ENCODE measurements at regions not wholly inside any gene's neighbourhood (a gene's known extent, or its start where the extent isn't known, plus 50 kb on each side); places are given as distances from the start of the nearest gene placed in this dataset.

GRCh38 chr11:81331088-81331487 lies 1402.6 kb downstream of the FAM181B start:
- Mint-ChIP-seq H3K9me3 (ENCODE audit: unreplicated experiment) (no peaks in the 10 kb centered on the region), H3K36me3 (ENCODE audit: insufficient read depth, unreplicated experiment) (no peaks in the 10 kb centered on the region), H3K27ac (ENCODE audit: low read depth, unreplicated experiment) (no peak overlapping the region), H3K27me3 (ENCODE audit: insufficient read depth, unreplicated experiment) (peaks cover 62% of the 10 kb centered on the region), H3K4me1 (ENCODE audit: insufficient read depth, unreplicated experiment) (no peaks in the 10 kb centered on the region), H3K4me3 (ENCODE audit: unreplicated experiment) (no peak overlapping the region)
- ChIA-PET CTCF (interaction anchor here (1.3 kb wide), 1 partner anchor 15 kb away, joined by 3 read pairs; no protein-coding TSS in a partner anchor), POLR2A (no interaction called here)
- BruUV-seq (replicated peaks): no TSS peak
- TF ChIP-seq CTCF (IDR thresholded peaks at IDR 0.05; ENCODE audit: unreplicated experiment): no peak
- intact Hi-C loops (cut with micrococcal nuclease): no loop called here
- no peak for DNase-seq (ENCODE audit: unreplicated experiment)

GRCh38 chr11:81303038-81303664 lies 1430.5 kb downstream of the FAM181B start:
- Mint-ChIP-seq H3K9me3 (ENCODE audit: unreplicated experiment) (no peaks in the 10 kb centered on the region), H3K27me3 (ENCODE audit: insufficient read depth, unreplicated experiment) (peaks cover 51% of the 10 kb centered on the region), H3K4me1 (ENCODE audit: insufficient read depth, unreplicated experiment) (no peaks in the 10 kb centered on the region), H3K27ac (ENCODE audit: low read depth, unreplicated experiment) (no peak overlapping the region), H3K36me3 (ENCODE audit: insufficient read depth, unreplicated experiment) (no peaks in the 10 kb centered on the region), H3K4me3 (ENCODE audit: unreplicated experiment) (no peak overlapping the region)
- CTCF ChIA-PET: interaction anchor here (0.7 to 1.3 kb wide), 2 partner anchors 13 to 107 kb away, joined by 3 read pairs; no protein-coding TSS in a partner anchor
- intact Hi-C loops (cut with micrococcal nuclease): no loop called here
- TF ChIP-seq CTCF (IDR thresholded peaks at IDR 0.05; ENCODE audit: unreplicated experiment): no peak
- no TSS peak for BruUV-seq (replicated peaks)
- POLR2A ChIA-PET: no interaction called here
- DNase-seq (ENCODE audit: unreplicated experiment): no peak

DNA sequence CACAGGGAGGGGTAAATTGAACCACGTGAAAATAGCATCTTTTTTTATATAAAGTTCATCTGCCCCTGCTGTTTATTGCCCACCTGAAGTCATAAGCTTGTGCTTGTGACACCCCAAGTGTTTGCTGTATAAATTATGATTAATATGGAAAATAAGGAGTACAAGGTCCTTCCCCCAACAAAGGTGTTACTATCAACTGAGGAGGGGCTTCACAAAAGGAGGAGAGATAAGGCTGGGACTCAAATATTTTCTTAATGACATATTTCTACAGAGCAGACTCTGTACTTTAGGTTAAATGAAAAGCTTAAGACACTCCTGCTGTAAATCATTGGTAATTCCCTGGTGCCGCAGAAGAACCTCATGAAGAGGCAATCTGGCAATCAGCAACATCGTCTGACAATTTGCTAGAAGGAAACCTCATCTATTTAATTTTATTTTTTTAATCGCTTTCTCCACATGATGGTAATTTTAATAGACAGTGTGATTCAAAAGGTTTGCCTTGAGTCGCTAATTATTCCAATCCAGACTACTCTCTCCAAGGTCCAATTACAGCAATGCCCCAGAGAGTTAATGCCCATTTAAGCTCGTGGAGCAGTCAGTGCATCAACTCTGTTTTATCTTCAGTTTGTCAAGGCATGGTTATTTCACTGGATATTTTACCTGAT lies 1432.4 kb downstream of the FAM181B start:
- BruUV-seq (replicated peaks): no TSS peak
- TF ChIP-seq CTCF (IDR thresholded peaks at IDR 0.05; ENCODE audit: unreplicated experiment): no peak
- H3K27me3 Mint-ChIP-seq (ENCODE audit: insufficient read depth, unreplicated experiment): peaks cover 51% of the 10 kb centered on the region
- POLR2A ChIA-PET: interaction anchor here (0.5 kb wide), 1 partner anchor 283 kb away, joined by 4 read pairs; no protein-coding TSS in a partner anchor
- no peaks in the 10 kb centered on the region for H3K4me1 Mint-ChIP-seq (ENCODE audit: insufficient read depth, unreplicated experiment)
- H3K9me3 Mint-ChIP-seq (ENCODE audit: unreplicated experiment): no peaks in the 10 kb centered on the region
- intact Hi-C loops (cut with micrococcal nuclease): no loop called here
- no peaks in the 10 kb centered on the region for H3K36me3 Mint-ChIP-seq (ENCODE audit: insufficient read depth, unreplicated experiment)
- no peak overlapping the region for H3K27ac Mint-ChIP-seq (ENCODE audit: low read depth, unreplicated experiment)
- H3K4me3 Mint-ChIP-seq (ENCODE audit: unreplicated experiment): no peak overlapping the region
- CTCF ChIA-PET: no interaction called here
- no peak for DNase-seq (ENCODE audit: unreplicated experiment)

DNA sequence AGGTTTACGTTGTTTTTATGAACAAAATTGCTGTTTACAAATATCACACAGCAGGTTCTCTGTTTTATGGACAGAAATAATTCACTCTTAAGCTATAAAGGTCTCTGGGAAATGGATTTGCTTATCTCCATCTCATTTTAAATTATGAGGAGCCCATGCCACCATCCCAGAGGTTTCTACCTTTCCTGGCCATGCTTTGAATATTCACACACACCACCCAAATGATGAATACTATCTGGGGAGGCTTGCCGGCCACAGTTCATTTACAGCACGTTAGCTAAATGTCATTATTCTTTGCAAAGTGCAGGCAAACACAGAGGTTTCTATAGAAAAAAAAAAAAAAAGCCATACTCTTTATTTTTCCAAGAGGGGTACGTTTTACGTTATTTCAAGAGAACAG lies 1446.7 kb downstream of the FAM181B start:
- POLR2A ChIA-PET: no interaction called here
- H3K4me3 Mint-ChIP-seq (ENCODE audit: unreplicated experiment): no peak overlapping the region
- intact Hi-C loops (cut with micrococcal nuclease): no loop called here
- no peak for TF ChIP-seq CTCF (IDR thresholded peaks at IDR 0.05; ENCODE audit: unreplicated experiment)
- CTCF ChIA-PET: interaction anchor here (0.6 kb wide), 1 partner anchor 16 kb away, joined by 3 read pairs; no protein-coding TSS in a partner anchor
- DNase-seq (ENCODE audit: unreplicated experiment): no peak
- H3K27me3 Mint-ChIP-seq (ENCODE audit: insufficient read depth, unreplicated experiment): peaks cover 25% of the 10 kb centered on the region
- no peak overlapping the region for H3K27ac Mint-ChIP-seq (ENCODE audit: low read depth, unreplicated experiment)
- H3K36me3 Mint-ChIP-seq (ENCODE audit: insufficient read depth, unreplicated experiment): no peaks in the 10 kb centered on the region
- H3K9me3 Mint-ChIP-seq (ENCODE audit: unreplicated experiment): peaks cover 7% of the 10 kb centered on the region
- no peaks in the 10 kb centered on the region for H3K4me1 Mint-ChIP-seq (ENCODE audit: insufficient read depth, unreplicated experiment)
- BruUV-seq (replicated peaks): no TSS peak

All from MCF 10A (cell line).